HG02623 (cell line): ENCODE measurements at regions not wholly inside any gene's neighbourhood (a gene's known extent, or its start where the extent isn't known, plus 50 kb on each side); places are given as distances from the start of the nearest gene placed in this dataset.

Source experiments
- ATAC-seq: cut with Tn5 transposase; IDR thresholded peaks from one replicate; pipeline ENCODE4 v1.9.1; 2021; ENCODE audit warnings: moderate library complexity; ENCODE audit not compliant: unreplicated experiment

DNA sequence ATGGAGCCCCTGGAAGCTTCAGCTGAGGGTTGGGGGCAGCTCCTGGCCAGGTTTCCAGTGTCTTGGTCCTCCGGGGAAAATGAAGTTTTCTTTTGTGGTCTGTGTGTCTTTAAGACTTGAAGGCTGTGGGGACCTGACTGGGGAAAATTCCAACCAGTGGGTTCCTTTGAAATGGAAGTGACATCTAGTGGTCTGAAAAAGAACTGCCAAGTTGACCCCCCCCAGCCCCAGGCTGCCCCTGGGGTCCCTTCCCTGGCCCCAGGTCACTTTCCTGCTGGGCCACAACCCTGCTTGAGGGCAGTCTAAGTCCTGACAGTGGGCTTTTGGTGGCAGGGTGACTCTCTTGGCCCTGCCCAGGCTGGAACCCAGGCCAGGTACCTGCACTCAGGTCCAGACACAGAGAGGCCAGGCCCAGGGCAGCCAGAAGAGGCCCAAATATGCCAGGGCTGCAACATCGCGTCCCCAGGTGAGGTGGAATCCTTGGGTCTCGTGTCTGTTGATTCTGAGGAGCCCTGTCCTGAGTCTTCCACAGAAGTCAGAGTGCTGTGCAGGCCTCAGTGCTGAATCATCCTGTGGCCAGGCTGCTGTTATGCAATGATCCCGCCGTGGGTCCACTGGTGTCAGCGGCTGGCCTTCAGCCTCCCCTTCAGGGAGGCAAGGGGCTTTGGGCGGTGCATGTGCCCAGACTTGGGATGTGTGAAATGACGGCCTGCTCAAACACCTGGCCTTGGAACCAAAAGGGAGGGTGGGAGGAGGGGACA lies 68.4 kb downstream of the VEGFA start:
- no peak for ATAC-seq

DNA sequence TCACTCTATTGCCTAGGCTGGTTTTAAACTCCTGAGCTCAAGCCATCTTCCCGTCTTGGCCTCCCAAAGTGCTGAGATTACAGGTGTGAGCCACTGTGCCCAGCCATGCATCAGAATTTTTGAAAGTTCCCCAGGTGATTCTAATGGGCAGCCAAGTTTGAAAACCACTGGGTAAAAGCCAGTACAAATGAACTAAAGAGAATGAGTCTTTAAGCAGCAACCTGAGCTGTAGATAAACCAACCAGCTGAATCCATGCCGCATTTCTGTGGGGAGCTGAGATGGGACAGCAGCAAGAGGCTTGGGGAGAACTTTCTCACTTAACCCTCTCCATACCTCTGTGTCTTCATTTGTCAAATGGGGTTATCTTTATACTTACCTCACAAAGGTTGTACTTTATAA lies 67.5 kb downstream of the VEGFA start:
- no peak for ATAC-seq

GRCh38 chr6:43836507-43837240 lies 66.7 kb downstream of the VEGFA start:
- ATAC-seq: no peak
